ENCODE measurements at regions not wholly inside any gene's neighbourhood (a gene's known extent, or its start where the extent isn't known, plus 50 kb on each side); places are given as distances from the start of the nearest gene placed in this dataset.

GRCh38 chr17:33551911-33552310 lies 258.8 kb upstream of the ASIC2 start:
- DNase-seq (ENCODE audit: low read depth), result no peak
- no peak for TF ChIP-seq CTCF (IDR thresholded peaks at IDR 0.05; ENCODE audit: low read depth, low read length, missing control alignments)
- no peak overlapping the region for H3K4me3 ChIP-seq (ENCODE audit: low read depth, low read length)

DNA sequence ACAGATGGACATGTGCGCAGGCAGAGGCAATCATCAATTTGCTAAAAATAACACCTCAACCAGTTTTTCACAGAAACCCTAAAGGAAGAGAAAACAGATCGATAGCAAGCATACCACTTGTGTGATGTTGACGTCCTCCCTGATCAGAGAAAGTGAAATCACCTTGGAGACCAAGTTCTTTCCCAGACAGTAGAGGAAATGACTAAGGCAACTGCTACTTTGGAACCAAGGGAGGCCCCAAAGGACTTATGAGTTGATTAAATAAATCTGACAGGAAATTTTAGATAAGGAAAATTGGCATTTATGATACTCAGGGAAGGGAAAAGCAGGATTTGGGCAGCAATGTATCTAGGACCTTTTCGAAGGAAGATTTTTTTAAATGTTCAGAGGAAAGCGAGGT lies 267.1 kb upstream of the ASIC2 start:
- TF ChIP-seq CTCF (IDR thresholded peaks at IDR 0.05; ENCODE audit: low read depth, low read length, missing control alignments), result no peak
- no peak for DNase-seq (ENCODE audit: low read depth)
- no peak overlapping the region for H3K4me3 ChIP-seq (ENCODE audit: low read depth, low read length)

GRCh38 chr17:33560871-33561270 lies 267.8 kb upstream of the ASIC2 start:
- no peak for DNase-seq (ENCODE audit: low read depth)
- TF ChIP-seq CTCF (IDR thresholded peaks at IDR 0.05; ENCODE audit: low read depth, low read length, missing control alignments), result no peak

DNA sequence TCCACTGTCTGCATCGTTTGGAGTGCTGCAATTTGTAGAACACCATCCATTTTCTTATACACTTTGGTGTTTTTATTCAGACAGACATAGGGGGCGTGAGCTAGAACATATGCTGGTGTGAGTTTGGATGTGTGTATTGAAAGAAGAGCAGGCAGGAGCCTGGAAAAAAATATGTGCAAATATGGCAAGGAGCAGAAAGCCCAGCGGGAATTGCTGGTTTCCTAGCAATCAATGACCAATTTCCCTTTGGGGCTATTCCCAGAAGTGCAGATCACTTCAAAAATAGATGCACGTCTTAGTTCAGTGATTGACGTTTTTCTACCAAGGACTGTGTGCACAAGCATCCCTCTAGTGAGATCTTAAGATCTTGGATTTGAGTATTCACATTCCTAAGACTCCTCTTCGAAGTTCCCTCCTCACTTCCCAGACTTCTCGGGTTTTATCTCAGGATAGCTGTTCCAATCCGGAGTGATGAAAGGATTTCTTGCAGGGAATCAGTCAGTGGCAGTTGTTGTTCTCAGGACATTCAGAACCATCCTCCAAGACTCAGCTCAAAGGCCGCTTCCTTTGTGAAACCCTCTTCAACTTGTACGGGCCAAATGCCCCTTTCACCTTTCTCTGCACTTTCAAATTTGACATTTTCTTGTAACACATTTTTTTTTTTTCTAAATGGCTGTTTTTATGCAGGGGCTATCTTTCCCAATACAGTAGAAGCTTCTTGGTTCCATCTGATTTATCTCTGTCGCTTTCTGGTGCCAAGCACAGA lies 268.7 kb upstream of the ASIC2 start:
- TF ChIP-seq CTCF (IDR thresholded peaks at IDR 0.05; ENCODE audit: low read depth, low read length, missing control alignments), result no peak
- no peak overlapping the region for H3K4me3 ChIP-seq (ENCODE audit: low read depth, low read length)
- DNase-seq (ENCODE audit: low read depth), result no peak

More at GRCh38 chr17:33560871-33561270, 267.8 kb upstream of the ASIC2 start:
- H3K4me3 ChIP-seq (ENCODE audit: low read depth, low read length), result no peak overlapping the region

DNA sequence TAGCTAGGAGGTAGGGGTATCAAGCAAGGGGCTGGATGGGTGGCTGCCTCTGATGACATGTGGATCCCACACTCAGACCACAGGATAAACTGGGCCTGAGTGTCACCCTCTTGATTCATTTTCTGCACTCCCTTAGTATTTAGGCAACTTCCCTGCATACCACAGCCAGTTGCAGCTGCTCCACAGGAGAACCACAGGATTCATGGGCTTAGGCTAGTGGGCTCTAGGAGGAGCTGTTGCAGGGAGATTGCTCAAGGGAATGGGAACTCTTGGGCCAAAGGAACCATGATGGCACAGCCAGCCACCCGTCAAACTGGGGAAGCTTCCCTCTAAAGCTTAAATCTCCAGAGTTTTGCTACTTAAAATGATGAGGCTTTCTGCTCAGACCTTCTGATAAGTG lies 269.7 kb upstream of the ASIC2 start:
- TF ChIP-seq CTCF (IDR thresholded peaks at IDR 0.05; ENCODE audit: low read depth, low read length, missing control alignments), result no peak
- H3K4me3 ChIP-seq (ENCODE audit: low read depth, low read length), result no peak overlapping the region
- DNase-seq (ENCODE audit: low read depth), result no peak

DNA sequence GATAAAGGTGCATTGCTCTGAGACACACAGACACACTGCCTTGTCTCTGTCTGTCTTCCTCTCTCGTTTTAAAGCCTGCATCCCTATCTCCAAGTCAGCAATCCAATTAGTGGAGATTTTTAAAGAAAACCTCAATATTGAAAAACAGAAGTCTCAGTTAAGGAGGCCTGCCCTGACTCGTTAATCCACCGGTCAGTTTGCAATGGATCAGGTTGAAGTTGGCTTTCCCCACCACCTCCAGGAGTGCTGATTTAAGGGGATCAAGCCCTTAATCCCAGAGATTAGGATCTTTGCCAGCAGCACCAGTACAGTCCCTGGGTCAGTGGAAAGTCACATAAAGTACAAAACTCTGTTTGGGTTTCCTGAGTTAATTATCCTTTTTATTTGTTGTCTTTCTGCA lies 271.1 kb upstream of the ASIC2 start:
- DNase-seq (ENCODE audit: low read depth), result no peak
- no peak for TF ChIP-seq CTCF (IDR thresholded peaks at IDR 0.05; ENCODE audit: low read depth, low read length, missing control alignments)
- H3K4me3 ChIP-seq (ENCODE audit: low read depth, low read length), result no peak overlapping the region

DNA sequence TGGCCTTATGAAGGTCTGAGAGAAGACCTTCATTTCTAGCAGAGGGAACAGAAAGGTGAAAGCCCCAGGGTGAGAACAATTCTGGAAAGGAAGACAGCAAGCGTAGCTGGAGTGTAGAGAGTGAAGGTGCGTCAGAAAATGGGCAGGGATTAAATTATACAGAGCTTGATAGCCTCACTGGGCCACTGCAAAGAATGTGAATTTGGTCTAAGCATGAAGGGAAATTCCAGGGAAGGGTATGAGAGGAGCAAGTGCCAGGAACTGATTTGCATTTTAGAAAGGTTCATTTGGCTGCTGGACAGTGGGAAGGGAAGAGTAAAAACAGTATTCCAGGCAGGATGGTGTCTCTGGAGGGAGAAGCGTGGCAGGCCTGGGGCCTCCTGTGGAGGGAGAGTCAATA lies 274.1 kb upstream of the ASIC2 start:
- no peak overlapping the region for H3K4me3 ChIP-seq (ENCODE audit: low read depth, low read length)
- no peak for TF ChIP-seq CTCF (IDR thresholded peaks at IDR 0.05; ENCODE audit: low read depth, low read length, missing control alignments)
- no peak for DNase-seq (ENCODE audit: low read depth)

Data from GM12864 (cell line).